Liver (tissue), 3 donors: ENCODE measurements at regions not wholly inside any gene's neighbourhood (a gene's known extent, or its start where the extent isn't known, plus 50 kb on each side); places are given as distances from the start of the nearest gene placed in this dataset.

ENCODE experiments used
- ATF3 ChIP-seq: IDR thresholded peaks from 2 replicates; pipeline ENCODE4 v1.6.1; 2016; ENCODE audit warnings: antibody characterized with exemption
- CTCF ChIP-seq: fragments of 150-350 bp; IDR thresholded peaks from 2 replicates; pipeline ENCODE4 v1.5.1; 2017; ENCODE audit warnings: improper control_type of control experiment, low read depth, low read length; ENCODE audit not compliant: missing input control
- JUND ChIP-seq, 2 donors: IDR thresholded peaks; 2 replicates each; pipeline ENCODE4 v1.6.1; 2016; ENCODE audit warnings: antibody characterized with exemption in 2 of 2
- SP1 ChIP-seq: IDR thresholded peaks from 2 replicates; pipeline ENCODE4 v1.6.1; 2018; ENCODE audit warnings: antibody characterized with exemption, mild to moderate bottlenecking
- TF ChIP-seq, protein P1 (sequence below): IDR thresholded peaks from 2 replicates; pipeline ENCODE4 v1.6.1; 2016; ENCODE audit warnings: antibody characterized with exemption, mild to moderate bottlenecking
- donor health status: healthy.
- donor health status: healthy.

DNA sequence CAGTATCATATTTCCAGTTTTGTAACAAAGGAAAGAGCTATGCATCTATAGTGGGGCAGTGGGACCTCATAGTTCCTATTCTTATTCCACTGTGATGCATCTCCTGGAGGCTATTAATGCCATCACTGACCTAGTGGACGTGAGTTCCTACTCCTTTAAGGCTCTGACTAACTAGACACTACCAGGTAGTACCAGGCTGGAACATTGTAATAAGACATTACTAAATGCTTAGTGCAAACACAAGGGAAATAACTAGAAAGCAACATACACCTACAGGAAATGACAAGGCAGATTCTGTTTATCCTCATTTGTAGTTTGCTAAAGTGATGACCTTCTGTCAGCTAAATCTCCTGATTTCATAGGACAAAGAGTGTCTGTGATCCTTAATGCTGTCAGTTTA, 192.5 kb downstream of the POSTN start:
- TF ChIP-seq SP1: no peak
- no peak for TF ChIP-seq CTCF
- no peak for TF ChIP-seq JUND (IDR thresholded peaks at IDR 0.05)
- TF ChIP-seq ATF3: no peak
- TF ChIP-seq, protein P1, sequence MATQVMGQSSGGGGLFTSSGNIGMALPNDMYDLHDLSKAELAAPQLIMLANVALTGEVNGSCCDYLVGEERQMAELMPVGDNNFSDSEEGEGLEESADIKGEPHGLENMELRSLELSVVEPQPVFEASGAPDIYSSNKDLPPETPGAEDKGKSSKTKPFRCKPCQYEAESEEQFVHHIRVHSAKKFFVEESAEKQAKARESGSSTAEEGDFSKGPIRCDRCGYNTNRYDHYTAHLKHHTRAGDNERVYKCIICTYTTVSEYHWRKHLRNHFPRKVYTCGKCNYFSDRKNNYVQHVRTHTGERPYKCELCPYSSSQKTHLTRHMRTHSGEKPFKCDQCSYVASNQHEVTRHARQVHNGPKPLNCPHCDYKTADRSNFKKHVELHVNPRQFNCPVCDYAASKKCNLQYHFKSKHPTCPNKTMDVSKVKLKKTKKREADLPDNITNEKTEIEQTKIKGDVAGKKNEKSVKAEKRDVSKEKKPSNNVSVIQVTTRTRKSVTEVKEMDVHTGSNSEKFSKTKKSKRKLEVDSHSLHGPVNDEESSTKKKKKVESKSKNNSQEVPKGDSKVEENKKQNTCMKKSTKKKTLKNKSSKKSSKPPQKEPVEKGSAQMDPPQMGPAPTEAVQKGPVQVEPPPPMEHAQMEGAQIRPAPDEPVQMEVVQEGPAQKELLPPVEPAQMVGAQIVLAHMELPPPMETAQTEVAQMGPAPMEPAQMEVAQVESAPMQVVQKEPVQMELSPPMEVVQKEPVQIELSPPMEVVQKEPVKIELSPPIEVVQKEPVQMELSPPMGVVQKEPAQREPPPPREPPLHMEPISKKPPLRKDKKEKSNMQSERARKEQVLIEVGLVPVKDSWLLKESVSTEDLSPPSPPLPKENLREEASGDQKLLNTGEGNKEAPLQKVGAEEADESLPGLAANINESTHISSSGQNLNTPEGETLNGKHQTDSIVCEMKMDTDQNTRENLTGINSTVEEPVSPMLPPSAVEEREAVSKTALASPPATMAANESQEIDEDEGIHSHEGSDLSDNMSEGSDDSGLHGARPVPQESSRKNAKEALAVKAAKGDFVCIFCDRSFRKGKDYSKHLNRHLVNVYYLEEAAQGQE: no peak
